K562 (cell line): ENCODE measurements at regions not wholly inside any gene's neighbourhood (a gene's known extent, or its start where the extent isn't known, plus 50 kb on each side); places are given as distances from the start of the nearest gene placed in this dataset.

Experiments
- ATAC-seq: fragments of 200-7000 bp; cut with Tn5 transposase; 3 replicates; pipeline ENCODE4 v1.9.1; 2020; ENCODE audit warnings: moderate library complexity
- BruUV-seq: library from RNA; stranded (reverse); fragments of 400-500 nt; replicated peaks from 2 replicates; lab custom pipeline; 2021; lab: Mats Ljungman, UMichigan
- CTCF ChIA-PET: fragments of 300-600 bp; formaldehyde crosslinking; extraction: SDS; loops from one replicate; lab custom pipeline; 2021; ENCODE audit warnings: low intra/inter-chr PET ratio; lab: Yijun Ruan, JAX
- POLR2A ChIA-PET: fragments of 300-600, 350-650 bp; sonication (Branson Sonifier 250); formaldehyde crosslinking; extraction: SDS; loops from one replicate; lab custom pipeline; 2021; ENCODE audit warnings: antibody characterized with exemption, inconsistent platforms; lab: Yijun Ruan, JAX
- DNase-seq, 4 experiments: peaks; one replicate each; pipeline versions ENCODE4 v3.0.0 to v3.0.0-alpha.2; 2011 to 2018; ENCODE audit warnings: low spot score in 3 of 4, mixed read lengths in 3 of 4; ENCODE audit errors: extremely low read depth in 1 of 4
- FAIRE-seq: peaks from 2 replicates; lab custom pipeline; 2011; peaks lifted over from hg19 to GRCh38; lab: Jason Lieb, UNC
- H2AFZ ChIP-seq: 2 replicates; pipeline ENCODE4 v1.6.0; 2011; ENCODE audit warnings: low read depth, low read length, control low read depth, inconsistent platforms
- H3K27ac ChIP-seq: fragments of 200-600 bp; 3 replicates; pipeline ENCODE4 v1.8.0; 2011; ENCODE audit warnings: low read depth, mild to moderate bottlenecking, control low read depth, inconsistent platforms, low read length, moderate library complexity, mixed read lengths; ENCODE audit errors: extremely low read depth
- H3K27me3 ChIP-seq, 2 experiments: fragments of 300-600 bp in 1 of 2; 2 replicates in 1 of 2; 3 replicates in 1 of 2; pipeline versions ENCODE4 v1.6.0 to v1.8.0; 2011; ENCODE audit warnings: inconsistent platforms in 2 of 2, low read length in 2 of 2, mild to moderate bottlenecking in 1 of 2, mixed read lengths in 1 of 2, moderate library complexity in 1 of 2; ENCODE audit not compliant: control insufficient read depth in 2 of 2, insufficient read depth in 2 of 2
- H3K36me3 ChIP-seq: fragments of 300-600 bp; 3 replicates; pipeline ENCODE4 v1.8.0; 2011; ENCODE audit warnings: mild to moderate bottlenecking, low read length, inconsistent platforms; ENCODE audit not compliant: control insufficient read depth, insufficient read depth
- H3K4me1 ChIP-seq, 2 experiments: fragments of 200-600 bp in 1 of 2; replicated peaks in 1 of 2; 2 replicates in 1 of 2; 3 replicates in 1 of 2; pipeline versions ENCODE4 v1.5.1 to v1.8.0; 2011; ENCODE audit warnings: inconsistent platforms in 2 of 2, low read length in 2 of 2, mild to moderate bottlenecking in 1 of 2, mixed read lengths in 1 of 2, moderate library complexity in 1 of 2; ENCODE audit not compliant: control insufficient read depth in 2 of 2, insufficient read depth in 2 of 2
- H3K4me2 ChIP-seq: 2 replicates; pipeline ENCODE4 v1.6.1; 2011; ENCODE audit warnings: low read length, control low read depth, inconsistent platforms, mixed read lengths; ENCODE audit not compliant: insufficient read depth
- H3K4me3 ChIP-seq: fragments of 200-600 bp; sonication (generic), shearing (Covaris generic); 2 replicates; pipeline ENCODE4 v1.5.1; 2016; ENCODE audit warnings: control low read depth, inconsistent platforms
- H3K79me2 ChIP-seq: fragments of 200-600 bp; 3 replicates; pipeline ENCODE4 v1.8.0; 2011; ENCODE audit warnings: low read length, inconsistent platforms; ENCODE audit not compliant: control insufficient read depth, insufficient read depth
- H3K9ac ChIP-seq, 2 experiments: 2 replicates each; pipeline versions ENCODE4 v1.6.0 to v1.6.1; 2011; ENCODE audit warnings: low read depth in 2 of 2, low read length in 2 of 2, control low read depth in 1 of 2, inconsistent platforms in 1 of 2, mild to moderate bottlenecking in 1 of 2, mixed read lengths in 1 of 2; ENCODE audit not compliant: insufficient read depth in 1 of 2
- H3K9me1 ChIP-seq: one replicate; pipeline ENCODE4 v1.6.0; 2011; ENCODE audit warnings: inconsistent platforms, mild to moderate bottlenecking, low read length, moderate library complexity; ENCODE audit not compliant: control insufficient read depth, insufficient read depth
- H3K9me3 ChIP-seq: replicated peaks from 2 replicates; pipeline ENCODE4 v1.5.1; 2011; ENCODE audit warnings: low read depth, low read length, inconsistent platforms; ENCODE audit not compliant: control insufficient read depth, insufficient read depth
- H4K20me1 ChIP-seq: replicated peaks from 2 replicates; pipeline ENCODE4 v1.6.1; 2011; ENCODE audit warnings: low read length, inconsistent platforms, mixed read lengths; ENCODE audit not compliant: control insufficient read depth, insufficient read depth
- ASH1L ChIP-seq: fragments of 450-650 bp; IDR thresholded peaks from 2 replicates; pipeline ENCODE4 v1.6.1; 2018; ENCODE audit warnings: borderline replicate concordance, mild to moderate bottlenecking, low read depth; ENCODE audit not compliant: partially characterized antibody
- CBFA2T3 ChIP-seq: fragments of 450-650 bp; IDR thresholded peaks from 2 replicates; pipeline ENCODE4 v1.6.1; 2017
- ELF1 ChIP-seq: fragments of 200-800 bp; sonication (Bioruptor generic); IDR thresholded peaks from 2 replicates; pipeline ENCODE4 v1.6.1; 2016; ENCODE audit warnings: missing genetic modification characterization, missing compliant biosample characterization
- ELF4 ChIP-seq: fragments of 450-650 bp; formaldehyde crosslinking; IDR thresholded peaks from 2 replicates; pipeline ENCODE4 v1.4.0; 2022; ENCODE audit warnings: missing genetic modification characterization
- HINFP ChIP-seq: fragments of 450-650 bp; conservative IDR thresholded peaks from 2 replicates; pipeline ENCODE4 v1.6.1; 2016; ENCODE audit warnings: missing genetic modification characterization, low read depth, mild to moderate bottlenecking, control low read depth, missing compliant biosample characterization
- RBM15 ChIP-seq: fragments of 200-400 bp; formaldehyde crosslinking; IDR thresholded peaks from 2 replicates; pipeline ENCODE4 v1.6.1; 2018; ENCODE audit warnings: mild to moderate bottlenecking, low read length, moderate library complexity; ENCODE audit not compliant: insufficient read depth
- TCF3 ChIP-seq: sonication (generic); formaldehyde crosslinking; IDR thresholded peaks from 2 replicates; pipeline ENCODE4 v1.4.0; 2020; ENCODE audit warnings: mild to moderate bottlenecking, missing genetic modification reagents
- TCFL5 ChIP-seq: fragments of 250-450 bp; sonication (Bioruptor Pico); conservative IDR thresholded peaks from 2 replicates; pipeline ENCODE4 v1.6.1; 2021; ENCODE audit warnings: mild to moderate bottlenecking, moderate library complexity, matching md5 sums
- ZNF584 ChIP-seq: fragments of 200-800 bp; sonication (Bioruptor generic); IDR thresholded peaks from 2 replicates; pipeline ENCODE4 v1.6.1; 2016; ENCODE audit warnings: low read depth, mild to moderate bottlenecking, missing genetic modification characterization, missing compliant biosample characterization
- WGBS: fragments of 100-300 bp; shearing (Covaris generic); methylation state at CpG from one replicate; pipeline ENCODE4 v1.1.6; 2016; ENCODE audit warnings: low coverage, mixed read lengths; ENCODE audit not compliant: insufficient coverage; ENCODE audit errors: missing lambda C conversion rate; 5-methylcytosine and 5-hydroxymethylcytosine counted together
- in situ Hi-C: fragments of 300-500 bp; cut with MboI; formaldehyde crosslinking; loops from 4 replicates; pipeline ENCODE4 v1.15.0; 2018; ENCODE audit warnings: inconsistent platforms, mixed read lengths
- intact Hi-C: fragments of 100-400 bp; cut with micrococcal nuclease; formaldehyde crosslinking; loops from 2 replicates; pipeline ENCODE4 v1.14.2; 2022

DNA sequence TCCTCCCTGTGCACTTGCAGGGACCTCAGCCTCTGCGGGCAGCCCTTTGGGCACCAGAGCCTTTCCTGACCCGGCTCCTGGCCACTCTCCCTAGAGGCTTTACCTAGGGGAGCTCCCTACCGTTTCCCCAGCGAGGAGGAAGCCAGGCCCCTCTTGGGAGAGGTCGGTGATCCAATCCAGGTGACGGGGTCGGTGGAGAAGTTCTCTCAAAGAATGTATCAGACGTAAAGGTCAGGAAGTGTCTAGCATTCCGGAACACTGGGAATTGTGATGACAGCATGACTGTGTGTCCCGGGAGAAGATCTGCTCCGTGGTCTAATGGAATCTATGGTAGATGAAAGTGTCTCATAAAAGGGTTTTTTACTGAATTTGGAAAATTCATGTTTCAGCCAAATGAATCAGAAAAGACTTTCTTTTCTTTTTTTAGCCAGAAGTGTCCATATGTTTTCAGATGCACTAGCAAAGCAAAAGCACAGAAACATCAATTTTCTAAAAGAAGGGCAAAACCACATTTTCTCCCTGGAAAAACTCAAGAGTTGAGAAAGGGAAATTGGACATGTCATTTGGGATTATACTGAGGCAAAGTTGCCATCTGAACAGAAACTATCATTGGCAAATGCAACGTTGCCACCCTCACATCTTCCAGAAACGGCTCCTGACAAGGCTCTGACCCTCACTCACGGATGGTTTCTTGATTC is 289.4 kb downstream of the THBS2 start:
- no peak overlapping the region for H3K9ac ChIP-seq
- no peaks in the 10 kb centered on the region for H3K9me3 ChIP-seq
- H3K4me3 ChIP-seq, result no peak overlapping the region
- ChIA-PET CTCF (no interaction called here), POLR2A (no interaction called here)
- H3K4me1 ChIP-seq, result no peaks in the 10 kb centered on the region; a peak in 1 of 5 replicates
- no peaks in the 10 kb centered on the region for H4K20me1 ChIP-seq
- intact Hi-C loops (no loop called here), in situ Hi-C loops (no loop called here)
- H3K4me2 ChIP-seq, result no peak overlapping the region
- no peak overlapping the region for H2AFZ ChIP-seq
- peaks cover 0 to 23% of the 10 kb centered on the region in 2 experiments; a peak in 1 of 5 replicates for H3K27me3 ChIP-seq
- FAIRE-seq, result no peak
- H3K27ac ChIP-seq, result no peak overlapping the region
- TF ChIP-seq RBM15 (no peak), TCFL5 (CRISPR knock-in tag) (no peak), ELF1 (no peak), HINFP (no peak), ASH1L (no peak), TCF3 (CRISPR knock-in tag) (no peak), ELF4 (CRISPR knock-in tag) (no peak), ZNF584 (CRISPR knock-in tag) (no peak), CBFA2T3 (no peak)
- H3K9me1 ChIP-seq, result no peaks in the 10 kb centered on the region
- no peak for DNase-seq
- WGBS, result 1% methylated on average over 14 of the region's 14 CpGs
- BruUV-seq, result no TSS peak
- H3K36me3 ChIP-seq, result no peaks in the 10 kb centered on the region
- no peaks in the 10 kb centered on the region for H3K79me2 ChIP-seq
- ATAC-seq, result no peak
